LHCN-M2 (cell line): ENCODE measurements at regions not wholly inside any gene's neighbourhood (a gene's known extent, or its start where the extent isn't known, plus 50 kb on each side); places are given as distances from the start of the nearest gene placed in this dataset.
"Not testable (repeated sequence)": the region's sequence is repeated elsewhere in the genome, so short reads cannot be mapped to it uniquely, and the experiment has no call there.

Experiments used
- DNase-seq: peaks from one replicate; pipeline ENCODE4 v3.0.0-alpha.2; 2012; ENCODE audit warnings: low read depth

- no peak for DNase-seq
These were observed 92.0 kb upstream of the AFDN start for GRCh38 chr6:167734662-167735083.

- no peak for DNase-seq
These were observed 91.4 kb upstream of the AFDN start for GRCh38 chr6:167735084-167735950.

GRCh38 chr6:167735951-167736288, 90.8 kb upstream of the AFDN start:
- no peak for DNase-seq

- no peak for DNase-seq
These were observed 90.1 kb upstream of the AFDN start for GRCh38 chr6:167736486-167737204.

GRCh38 chr6:167737205-167737830, 89.4 kb upstream of the AFDN start:
- DNase-seq: no peak

GRCh38 chr6:167738386-167738785, 88.3 kb upstream of the AFDN start:
- no peak for DNase-seq

GRCh38 chr6:167739721-167740475, 86.8 kb upstream of the AFDN start:
- no peak for DNase-seq

GRCh38 chr6:167742719-167743303, 83.9 kb upstream of the AFDN start:
- DNase-seq: no peak

- DNase-seq: no peak
These were observed 81.7 kb upstream of the AFDN start for GRCh38 chr6:167744681-167745669.

- no peak for DNase-seq
These were observed 80.9 kb upstream of the AFDN start for GRCh38 chr6:167745670-167746389.

- no peak for DNase-seq
These were observed 80.3 kb upstream of the AFDN start for GRCh38 chr6:167746390-167746907.

- DNase-seq: no peak
These were observed 79.7 kb upstream of the AFDN start for GRCh38 chr6:167746975-167747374.

- DNase-seq: no peak
These were observed 79.1 kb upstream of the AFDN start for GRCh38 chr6:167747645-167748044.

- no peak for DNase-seq
These were observed 78.7 kb upstream of the AFDN start for GRCh38 chr6:167748046-167748445.

- no peak for DNase-seq
These were observed 78.0 kb upstream of the AFDN start for GRCh38 chr6:167748458-167749379.

GRCh38 chr6:167750956-167751358, 75.8 kb upstream of the AFDN start:
- no peak for DNase-seq

GRCh38 chr6:167751579-167752115, 75.1 kb upstream of the AFDN start:
- no peak for DNase-seq

- not testable (repeated sequence) for DNase-seq
These were observed 73.4 kb upstream of the AFDN start for GRCh38 chr6:167753281-167753680.
